LNCAP (cell line): ENCODE measurements at regions not wholly inside any gene's neighbourhood (a gene's known extent, or its start where the extent isn't known, plus 50 kb on each side); places are given as distances from the start of the nearest gene placed in this dataset.

ENCODE experiments used
- CTCF ChIP-seq: fragments of 450-650 bp; IDR thresholded peaks from 2 replicates; pipeline ENCODE4 v1.5.1; 2017; ENCODE audit warnings: mild to moderate bottlenecking

GRCh38 chr2:145631561-145631960 is 1111.6 kb upstream of the ZEB2 start:
- no peak for TF ChIP-seq CTCF

GRCh38 chr2:145626301-145626700 is 1106.4 kb upstream of the ZEB2 start:
- TF ChIP-seq CTCF: no peak

- no peak for TF ChIP-seq CTCF
These were observed 1105.2 kb upstream of the ZEB2 start for GRCh38 chr2:145625111-145625510.

GRCh38 chr2:145623136-145623535 is 1103.2 kb upstream of the ZEB2 start:
- TF ChIP-seq CTCF: no peak

- TF ChIP-seq CTCF: no peak
These were observed 1102.4 kb upstream of the ZEB2 start for GRCh38 chr2:145622285-145622684.

GRCh38 chr2:145617906-145618305 is 1098.0 kb upstream of the ZEB2 start:
- TF ChIP-seq CTCF: no peak

GRCh38 chr2:145617420-145617819 is 1097.5 kb upstream of the ZEB2 start:
- no peak for TF ChIP-seq CTCF

- no peak for TF ChIP-seq CTCF
These were observed 1095.7 kb upstream of the ZEB2 start for GRCh38 chr2:145615626-145616025.
